Neural cell (in vitro differentiated cells): ENCODE measurements at regions not wholly inside any gene's neighbourhood (a gene's known extent, or its start where the extent isn't known, plus 50 kb on each side); places are given as distances from the start of the nearest gene placed in this dataset.

Experiments used
- H2AFZ ChIP-seq: fragments of 200-600, 300-800 bp; sonication (generic), shearing (Covaris generic); 2 replicates; pipeline ENCODE4 v1.6.0; 2014; ENCODE audit warnings: low read depth, mild to moderate bottlenecking, antibody characterized with exemption, low read length, moderate library complexity
- H3F3A ChIP-seq: fragments of 200-600 bp; shearing (Covaris generic); 2 replicates; pipeline ENCODE4 v1.6.1; 2016; ENCODE audit warnings: mild to moderate bottlenecking, moderate library complexity, mixed read lengths, antibody characterized with exemption, low read length; ENCODE audit not compliant: insufficient read depth, poor library complexity, severe bottlenecking
- H3K27ac ChIP-seq: fragments of 200-600, 300-800 bp; sonication (generic), shearing (Covaris generic); 2 replicates; pipeline ENCODE4 v1.5.1; 2014; ENCODE audit warnings: mild to moderate bottlenecking, low read length, moderate library complexity
- H3K27me3 ChIP-seq: fragments of 300-800, 200-600 bp; sonication (generic), shearing (Covaris generic); 2 replicates; pipeline ENCODE4 v1.6.0; 2014; ENCODE audit warnings: mild to moderate bottlenecking, low read depth, low read length, moderate library complexity; ENCODE audit not compliant: insufficient read depth
- H3K36me3 ChIP-seq: fragments of 300-800, 200-600 bp; sonication (generic), shearing (Covaris generic); 2 replicates; pipeline ENCODE4 v1.5.1; 2014; ENCODE audit warnings: mild to moderate bottlenecking, antibody characterized with exemption, low read length, moderate library complexity; ENCODE audit not compliant: insufficient read depth
- H3K4me2 ChIP-seq: fragments of 300-800, 200-600 bp; sonication (generic), shearing (Covaris generic); 2 replicates; pipeline ENCODE4 v1.6.0; 2014; ENCODE audit warnings: mild to moderate bottlenecking, low read length
- H3K4me3 ChIP-seq: fragments of 300-800, 200-600 bp; sonication (generic), shearing (Covaris generic); 2 replicates; pipeline ENCODE4 v1.5.1; 2014; ENCODE audit warnings: mild to moderate bottlenecking, low read length, moderate library complexity
- H3K79me2 ChIP-seq: fragments of 200-600 bp; shearing (Covaris generic); replicated peaks from 2 replicates; pipeline ENCODE4 v1.6.0; 2014; ENCODE audit warnings: mild to moderate bottlenecking, low read length, moderate library complexity; ENCODE audit not compliant: insufficient read depth
- H3K9ac ChIP-seq: fragments of 300-800, 200-600 bp; sonication (generic), shearing (Covaris generic); 2 replicates; pipeline ENCODE4 v1.6.1; 2016; ENCODE audit warnings: mild to moderate bottlenecking, low read length, mixed read lengths
- H3K9me2 ChIP-seq: fragments of 200-600 bp; shearing (Covaris generic); 2 replicates; pipeline ENCODE4 v1.6.1; 2016; ENCODE audit warnings: mild to moderate bottlenecking, low read length, mixed read lengths; ENCODE audit not compliant: insufficient read depth
- H3K9me3 ChIP-seq: fragments of 200-600, 300-800 bp; sonication (generic), shearing (Covaris generic); 2 replicates; pipeline ENCODE4 v1.6.1; 2016; ENCODE audit warnings: mild to moderate bottlenecking, mixed run types, low read length, moderate library complexity, mixed read lengths
- H4K20me1 ChIP-seq: fragments of 200-600 bp; shearing (Covaris generic); 2 replicates; pipeline ENCODE4 v1.6.1; 2016; ENCODE audit warnings: mild to moderate bottlenecking, mixed run types; ENCODE audit not compliant: insufficient read depth
- EP300 ChIP-seq: fragments of 450-650 bp; conservative IDR thresholded peaks from 2 replicates; pipeline ENCODE4 v1.6.1; 2014; ENCODE audit warnings: antibody characterized with exemption, mild to moderate bottlenecking, moderate library complexity; ENCODE audit not compliant: poor library complexity, severe bottlenecking
- EZH2 ChIP-seq: fragments of 200-600, 300-800 bp; shearing (Covaris generic), sonication (generic); IDR thresholded peaks from 2 replicates; pipeline ENCODE4 v1.6.1; 2014; ENCODE audit warnings: antibody characterized with exemption, low read length, borderline replicate concordance, mild to moderate bottlenecking; ENCODE audit not compliant: insufficient read depth, poor library complexity, severe bottlenecking
- MXI1 ChIP-seq: fragments of 450-650 bp; conservative IDR thresholded peaks from 2 replicates; pipeline ENCODE4 v1.6.1; 2014; ENCODE audit warnings: antibody characterized with exemption, mild to moderate bottlenecking; ENCODE audit not compliant: poor library complexity, severe bottlenecking
- POLR2AphosphoS5 ChIP-seq: IDR thresholded peaks from 2 replicates; pipeline ENCODE4 v1.6.1; 2012
- RAD21 ChIP-seq: fragments of 450-650 bp; conservative IDR thresholded peaks from 2 replicates; pipeline ENCODE4 v1.6.1; 2014; ENCODE audit warnings: antibody characterized with exemption, mild to moderate bottlenecking, moderate library complexity
- SMC3 ChIP-seq: fragments of 450-650 bp; conservative IDR thresholded peaks from 2 replicates; pipeline ENCODE4 v1.6.1; 2014; ENCODE audit warnings: antibody characterized with exemption, mild to moderate bottlenecking, moderate library complexity; ENCODE audit not compliant: poor library complexity
- TAF1 ChIP-seq: IDR thresholded peaks from 2 replicates; pipeline ENCODE4 v1.6.1; 2012; ENCODE audit warnings: low read depth
- TF ChIP-seq, protein P1 (sequence below): IDR thresholded peaks from 2 replicates; pipeline ENCODE4 v1.6.1; 2012; ENCODE audit warnings: borderline replicate concordance
- TF ChIP-seq, protein P2 (sequence below): fragments of 450-650 bp; IDR thresholded peaks from 2 replicates; pipeline ENCODE4 v1.5.1; 2014; ENCODE audit warnings: antibody characterized with exemption, mild to moderate bottlenecking, moderate library complexity; ENCODE audit not compliant: poor library complexity, severe bottlenecking

DNA sequence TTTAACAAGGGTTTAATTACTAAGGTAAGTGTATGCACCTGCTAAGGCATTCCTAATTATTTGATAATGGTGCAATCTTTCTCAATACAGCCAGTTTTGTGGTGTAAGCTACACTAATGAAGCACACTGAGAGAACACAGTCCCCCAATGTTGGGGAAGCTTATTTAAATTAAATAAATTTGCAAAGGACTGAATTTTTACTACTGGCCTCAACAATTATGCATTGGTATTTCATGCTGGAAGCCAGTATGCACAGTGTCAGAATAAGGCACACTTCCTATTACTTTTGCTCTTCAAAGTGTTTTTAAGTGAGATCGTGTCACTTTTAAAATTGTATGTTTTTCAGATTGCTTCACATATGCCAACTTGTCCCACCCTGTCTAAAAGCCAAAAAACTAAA is 103.2 kb upstream of the ZNF521 start:
- no peaks in the 10 kb centered on the region for H3K9me3 ChIP-seq
- no peak overlapping the region for H3K27ac ChIP-seq
- H3K4me2 ChIP-seq = no peak overlapping the region
- H3K36me3 ChIP-seq = no peaks in the 10 kb centered on the region
- no peaks in the 10 kb centered on the region for H3K9me2 ChIP-seq
- H3K79me2 ChIP-seq = no peaks in the 10 kb centered on the region
- H3F3A ChIP-seq = no peaks in the 10 kb centered on the region
- no peak overlapping the region for H3K4me3 ChIP-seq
- no peaks in the 10 kb centered on the region for H3K27me3 ChIP-seq
- TF ChIP-seq EZH2 (no peak), TAF1 (no peak), EP300 (no peak), RAD21 (no peak), MXI1 (no peak), POLR2AphosphoS5 (no peak), SMC3 (no peak)
- TF ChIP-seq, protein P1, sequence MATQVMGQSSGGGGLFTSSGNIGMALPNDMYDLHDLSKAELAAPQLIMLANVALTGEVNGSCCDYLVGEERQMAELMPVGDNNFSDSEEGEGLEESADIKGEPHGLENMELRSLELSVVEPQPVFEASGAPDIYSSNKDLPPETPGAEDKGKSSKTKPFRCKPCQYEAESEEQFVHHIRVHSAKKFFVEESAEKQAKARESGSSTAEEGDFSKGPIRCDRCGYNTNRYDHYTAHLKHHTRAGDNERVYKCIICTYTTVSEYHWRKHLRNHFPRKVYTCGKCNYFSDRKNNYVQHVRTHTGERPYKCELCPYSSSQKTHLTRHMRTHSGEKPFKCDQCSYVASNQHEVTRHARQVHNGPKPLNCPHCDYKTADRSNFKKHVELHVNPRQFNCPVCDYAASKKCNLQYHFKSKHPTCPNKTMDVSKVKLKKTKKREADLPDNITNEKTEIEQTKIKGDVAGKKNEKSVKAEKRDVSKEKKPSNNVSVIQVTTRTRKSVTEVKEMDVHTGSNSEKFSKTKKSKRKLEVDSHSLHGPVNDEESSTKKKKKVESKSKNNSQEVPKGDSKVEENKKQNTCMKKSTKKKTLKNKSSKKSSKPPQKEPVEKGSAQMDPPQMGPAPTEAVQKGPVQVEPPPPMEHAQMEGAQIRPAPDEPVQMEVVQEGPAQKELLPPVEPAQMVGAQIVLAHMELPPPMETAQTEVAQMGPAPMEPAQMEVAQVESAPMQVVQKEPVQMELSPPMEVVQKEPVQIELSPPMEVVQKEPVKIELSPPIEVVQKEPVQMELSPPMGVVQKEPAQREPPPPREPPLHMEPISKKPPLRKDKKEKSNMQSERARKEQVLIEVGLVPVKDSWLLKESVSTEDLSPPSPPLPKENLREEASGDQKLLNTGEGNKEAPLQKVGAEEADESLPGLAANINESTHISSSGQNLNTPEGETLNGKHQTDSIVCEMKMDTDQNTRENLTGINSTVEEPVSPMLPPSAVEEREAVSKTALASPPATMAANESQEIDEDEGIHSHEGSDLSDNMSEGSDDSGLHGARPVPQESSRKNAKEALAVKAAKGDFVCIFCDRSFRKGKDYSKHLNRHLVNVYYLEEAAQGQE = no peak
- TF ChIP-seq, protein P2, sequence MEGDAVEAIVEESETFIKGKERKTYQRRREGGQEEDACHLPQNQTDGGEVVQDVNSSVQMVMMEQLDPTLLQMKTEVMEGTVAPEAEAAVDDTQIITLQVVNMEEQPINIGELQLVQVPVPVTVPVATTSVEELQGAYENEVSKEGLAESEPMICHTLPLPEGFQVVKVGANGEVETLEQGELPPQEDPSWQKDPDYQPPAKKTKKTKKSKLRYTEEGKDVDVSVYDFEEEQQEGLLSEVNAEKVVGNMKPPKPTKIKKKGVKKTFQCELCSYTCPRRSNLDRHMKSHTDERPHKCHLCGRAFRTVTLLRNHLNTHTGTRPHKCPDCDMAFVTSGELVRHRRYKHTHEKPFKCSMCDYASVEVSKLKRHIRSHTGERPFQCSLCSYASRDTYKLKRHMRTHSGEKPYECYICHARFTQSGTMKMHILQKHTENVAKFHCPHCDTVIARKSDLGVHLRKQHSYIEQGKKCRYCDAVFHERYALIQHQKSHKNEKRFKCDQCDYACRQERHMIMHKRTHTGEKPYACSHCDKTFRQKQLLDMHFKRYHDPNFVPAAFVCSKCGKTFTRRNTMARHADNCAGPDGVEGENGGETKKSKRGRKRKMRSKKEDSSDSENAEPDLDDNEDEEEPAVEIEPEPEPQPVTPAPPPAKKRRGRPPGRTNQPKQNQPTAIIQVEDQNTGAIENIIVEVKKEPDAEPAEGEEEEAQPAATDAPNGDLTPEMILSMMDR = no peak
- H3K9ac ChIP-seq = no peak overlapping the region
- no peak overlapping the region for H2AFZ ChIP-seq
- H4K20me1 ChIP-seq = no peaks in the 10 kb centered on the region

DNA sequence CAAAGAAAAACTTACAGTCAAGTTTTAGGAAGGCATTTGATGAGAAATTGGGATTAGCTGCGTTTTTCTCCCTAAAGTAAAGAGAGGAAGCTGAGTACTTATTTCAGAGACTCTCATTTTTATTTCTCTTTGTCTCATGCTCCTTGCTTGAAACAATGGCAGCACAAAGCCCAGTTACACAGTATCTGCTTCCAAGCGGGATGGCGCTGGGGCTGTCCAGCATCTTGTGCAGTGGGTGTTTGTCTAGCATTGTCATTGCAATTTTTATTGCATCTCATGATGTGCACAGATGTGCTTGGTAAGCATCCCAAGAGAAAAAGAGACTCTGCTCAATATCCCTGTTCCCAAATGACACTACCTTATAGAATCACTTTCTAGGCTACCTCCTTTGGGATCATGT is 102.8 kb upstream of the ZNF521 start:
- Histone ChIP-seq H3K36me3 (no peaks in the 10 kb centered on the region), H3K27me3 (no peaks in the 10 kb centered on the region), H3K9me2 (no peaks in the 10 kb centered on the region), H2AFZ (no peak overlapping the region), H3K79me2 (no peaks in the 10 kb centered on the region), H3K27ac (peak overlapping the region; percentile 17), H4K20me1 (no peaks in the 10 kb centered on the region), H3K9ac (no peak overlapping the region), H3F3A (no peaks in the 10 kb centered on the region), H3K4me3 (no peak overlapping the region), H3K4me2 (no peak overlapping the region), H3K9me3 (no peaks in the 10 kb centered on the region)
- TF ChIP-seq, protein P2 = no peak
- TF ChIP-seq, protein P1 = no peak
- TF ChIP-seq POLR2AphosphoS5 = no peak
- no peak for TF ChIP-seq SMC3
- no peak for TF ChIP-seq EP300
- no peak for TF ChIP-seq TAF1
- no peak for TF ChIP-seq MXI1
- TF ChIP-seq EZH2 = no peak
- no peak for TF ChIP-seq RAD21
